Stimulated activated CD4-positive, alpha-beta T cell treated with anti-CD3 and anti-CD28 coated beads, Interleukin-15, amount 100 ng/mL, for 24 hours (primary cell): ENCODE measurements at regions not wholly inside any gene's neighbourhood (a gene's known extent, or its start where the extent isn't known, plus 50 kb on each side); places are given as distances from the start of the nearest gene placed in this dataset.

ENCODE experiments used
- DNase-seq: peaks from one replicate; pipeline ENCODE4 v3.0.0-alpha.2; 2020

- DNase-seq: no peak
Measured at GRCh38 chr18:75836516-75836915, 409.0 kb upstream of the SMIM21 start.

- no peak for DNase-seq
Measured at GRCh38 chr18:75831960-75832359, 404.5 kb upstream of the SMIM21 start.

- DNase-seq: no peak
Measured at GRCh38 chr18:75830828-75831227, 403.3 kb upstream of the SMIM21 start.

GRCh38 chr18:75829091-75829490, 401.6 kb upstream of the SMIM21 start:
- DNase-seq: no peak

- no peak for DNase-seq
Measured at GRCh38 chr18:75828379-75828778, 400.9 kb upstream of the SMIM21 start.

GRCh38 chr18:75827751-75828287, 400.3 kb upstream of the SMIM21 start:
- DNase-seq: no peak

- DNase-seq: no peak
Measured at GRCh38 chr18:75824661-75825060, 397.2 kb upstream of the SMIM21 start.

GRCh38 chr18:75823471-75823870, 396.0 kb upstream of the SMIM21 start:
- DNase-seq: no peak

GRCh38 chr18:75818383-75818782, 390.9 kb upstream of the SMIM21 start:
- no peak for DNase-seq

- no peak for DNase-seq
Measured at GRCh38 chr18:75815767-75816166, 388.3 kb upstream of the SMIM21 start.

- DNase-seq: no peak
Measured at GRCh38 chr18:75812761-75813160, 385.3 kb upstream of the SMIM21 start.

GRCh38 chr18:75810961-75811551, 383.6 kb upstream of the SMIM21 start:
- DNase-seq: no peak

- no peak for DNase-seq
Measured at GRCh38 chr18:75810516-75810915, 383.0 kb upstream of the SMIM21 start.

- DNase-seq: no peak
Measured at GRCh38 chr18:75809926-75810255, 382.4 kb upstream of the SMIM21 start.

GRCh38 chr18:75809151-75809925, 381.8 kb upstream of the SMIM21 start:
- no peak for DNase-seq

- no peak for DNase-seq
Measured at GRCh38 chr18:75805265-75805664, 377.8 kb upstream of the SMIM21 start.

GRCh38 chr18:75802681-75803080, 375.2 kb upstream of the SMIM21 start:
- no peak for DNase-seq

- DNase-seq: no peak
Measured at GRCh38 chr18:75801178-75801577, 373.7 kb upstream of the SMIM21 start.

- DNase-seq: no peak
Measured at GRCh38 chr18:75800331-75800648, 372.8 kb upstream of the SMIM21 start.

GRCh38 chr18:75799449-75800330, 372.2 kb upstream of the SMIM21 start:
- DNase-seq: no peak

GRCh38 chr18:75797046-75797445, 369.5 kb upstream of the SMIM21 start:
- DNase-seq: no peak

- no peak for DNase-seq
Measured at GRCh38 chr18:75790796-75791195, 363.3 kb upstream of the SMIM21 start.

- DNase-seq: no peak
Measured at GRCh38 chr18:75790111-75790510, 362.6 kb upstream of the SMIM21 start.

GRCh38 chr18:75785834-75786233, 358.3 kb upstream of the SMIM21 start:
- no peak for DNase-seq
